Astrocyte (in vitro differentiated cells and primary cell): ENCODE measurements at regions not wholly inside any gene's neighbourhood (a gene's known extent, or its start where the extent isn't known, plus 50 kb on each side); places are given as distances from the start of the nearest gene placed in this dataset.

Experiments used
- EZH2 ChIP-seq: IDR thresholded peaks from 2 replicates; pipeline ENCODE4 v1.6.1; 2012; ENCODE audit warnings: mild to moderate bottlenecking, low read length, inconsistent platforms; ENCODE audit not compliant: insufficient read depth
- TF ChIP-seq, protein P1 (sequence below): IDR thresholded peaks from 2 replicates; pipeline ENCODE4 v1.5.1; 2011; ENCODE audit warnings: low read depth, mild to moderate bottlenecking, inconsistent platforms, low read length, moderate library complexity; ENCODE audit not compliant: insufficient read depth

DNA sequence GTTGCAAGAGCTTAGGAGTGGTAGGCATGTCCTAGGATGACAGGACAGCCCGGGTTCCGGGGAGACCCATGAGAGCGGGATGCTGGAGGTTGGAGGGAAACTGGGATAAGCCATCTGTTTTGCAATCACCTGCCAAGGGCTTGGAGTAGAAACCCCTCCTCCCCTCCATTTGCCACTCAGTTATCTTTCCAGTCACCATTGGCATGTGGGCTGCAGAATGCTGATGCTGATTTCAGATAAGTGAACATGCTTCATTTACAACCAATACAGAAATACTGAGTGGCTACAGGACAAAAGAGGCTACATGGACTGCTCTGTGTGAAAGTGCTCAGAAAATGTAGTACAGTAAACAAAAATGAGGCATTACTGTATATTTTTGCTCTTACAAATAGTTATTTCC lies 93.4 kb upstream of the KIF2A start:
- TF ChIP-seq, protein P1, sequence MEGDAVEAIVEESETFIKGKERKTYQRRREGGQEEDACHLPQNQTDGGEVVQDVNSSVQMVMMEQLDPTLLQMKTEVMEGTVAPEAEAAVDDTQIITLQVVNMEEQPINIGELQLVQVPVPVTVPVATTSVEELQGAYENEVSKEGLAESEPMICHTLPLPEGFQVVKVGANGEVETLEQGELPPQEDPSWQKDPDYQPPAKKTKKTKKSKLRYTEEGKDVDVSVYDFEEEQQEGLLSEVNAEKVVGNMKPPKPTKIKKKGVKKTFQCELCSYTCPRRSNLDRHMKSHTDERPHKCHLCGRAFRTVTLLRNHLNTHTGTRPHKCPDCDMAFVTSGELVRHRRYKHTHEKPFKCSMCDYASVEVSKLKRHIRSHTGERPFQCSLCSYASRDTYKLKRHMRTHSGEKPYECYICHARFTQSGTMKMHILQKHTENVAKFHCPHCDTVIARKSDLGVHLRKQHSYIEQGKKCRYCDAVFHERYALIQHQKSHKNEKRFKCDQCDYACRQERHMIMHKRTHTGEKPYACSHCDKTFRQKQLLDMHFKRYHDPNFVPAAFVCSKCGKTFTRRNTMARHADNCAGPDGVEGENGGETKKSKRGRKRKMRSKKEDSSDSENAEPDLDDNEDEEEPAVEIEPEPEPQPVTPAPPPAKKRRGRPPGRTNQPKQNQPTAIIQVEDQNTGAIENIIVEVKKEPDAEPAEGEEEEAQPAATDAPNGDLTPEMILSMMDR: no peak
- no peak for TF ChIP-seq EZH2
